Stimulated activated CD8-positive, alpha-beta memory T cell treated with anti-CD3 and anti-CD28 coated beads, Interleukin-7, amount 100 ng/mL, for 48 hours (primary cell): ENCODE measurements at regions not wholly inside any gene's neighbourhood (a gene's known extent, or its start where the extent isn't known, plus 50 kb on each side); places are given as distances from the start of the nearest gene placed in this dataset.

Source experiments
- DNase-seq, 2 donors: peaks; one replicate each; pipeline ENCODE4 v3.0.0-alpha.2; 2020; ENCODE audit warnings: low read depth in 1 of 2; ENCODE audit errors: extremely low read depth in 1 of 2

GRCh38 chr20:1720845-1721475, 63.4 kb upstream of the SIRPG start:
- DNase-seq: no peak

DNA sequence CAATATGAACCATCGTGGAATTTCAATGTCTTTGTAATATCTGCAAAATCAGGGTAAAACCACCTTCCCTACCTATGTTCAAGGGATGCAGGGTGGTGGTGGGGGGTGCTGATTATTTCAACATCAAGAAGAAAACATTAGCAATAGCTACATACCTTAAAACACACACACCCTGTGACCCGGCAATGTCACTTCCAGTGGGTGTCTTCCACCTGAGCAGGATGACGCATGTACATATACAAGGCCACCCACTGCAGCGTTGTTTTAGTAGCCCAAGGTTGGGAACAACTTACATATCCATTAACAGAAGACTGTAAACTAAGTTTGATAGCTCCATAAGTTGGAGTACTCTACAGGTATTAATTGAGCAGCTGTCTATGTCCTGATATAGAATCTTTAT, 62.6 kb upstream of the SIRPG start:
- no peak for DNase-seq

DNA sequence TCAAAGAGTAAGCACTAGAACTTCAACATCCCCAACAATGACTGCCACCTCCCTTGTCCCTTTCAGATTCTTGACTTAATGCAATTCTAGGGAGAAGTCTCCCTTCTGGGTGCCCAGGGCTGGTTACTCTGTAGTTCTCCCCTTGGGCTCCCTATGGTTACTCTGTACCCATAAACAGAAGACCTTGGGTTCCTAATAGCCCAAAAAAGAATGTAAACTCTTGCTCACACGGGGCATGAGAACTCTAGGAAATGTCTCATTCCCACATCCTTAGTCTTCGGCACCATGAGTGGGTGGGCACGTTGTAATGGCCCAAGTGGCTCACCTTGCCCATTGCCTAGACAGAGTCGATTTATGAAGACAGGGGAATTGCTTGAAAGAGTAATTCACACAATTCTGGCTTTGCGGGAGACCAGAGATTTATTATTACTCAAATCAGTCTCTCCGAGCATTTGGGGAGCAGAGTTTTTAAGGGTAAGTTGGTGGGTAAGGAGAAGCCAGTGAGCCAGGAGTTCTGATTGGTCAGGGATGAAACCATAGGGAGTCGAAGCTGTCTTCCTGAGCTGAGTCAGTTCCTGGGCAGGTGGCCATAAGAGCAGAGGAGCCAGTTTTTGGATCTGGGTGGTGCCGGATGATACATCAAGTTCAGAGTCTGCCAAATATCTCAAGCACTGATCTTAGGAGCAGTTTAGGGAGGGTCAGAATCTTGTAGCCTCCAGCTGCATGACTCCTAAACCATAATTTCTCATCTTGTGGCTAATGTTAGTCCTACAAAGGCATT, 61.2 kb upstream of the SIRPG start:
- no peak for DNase-seq

DNA sequence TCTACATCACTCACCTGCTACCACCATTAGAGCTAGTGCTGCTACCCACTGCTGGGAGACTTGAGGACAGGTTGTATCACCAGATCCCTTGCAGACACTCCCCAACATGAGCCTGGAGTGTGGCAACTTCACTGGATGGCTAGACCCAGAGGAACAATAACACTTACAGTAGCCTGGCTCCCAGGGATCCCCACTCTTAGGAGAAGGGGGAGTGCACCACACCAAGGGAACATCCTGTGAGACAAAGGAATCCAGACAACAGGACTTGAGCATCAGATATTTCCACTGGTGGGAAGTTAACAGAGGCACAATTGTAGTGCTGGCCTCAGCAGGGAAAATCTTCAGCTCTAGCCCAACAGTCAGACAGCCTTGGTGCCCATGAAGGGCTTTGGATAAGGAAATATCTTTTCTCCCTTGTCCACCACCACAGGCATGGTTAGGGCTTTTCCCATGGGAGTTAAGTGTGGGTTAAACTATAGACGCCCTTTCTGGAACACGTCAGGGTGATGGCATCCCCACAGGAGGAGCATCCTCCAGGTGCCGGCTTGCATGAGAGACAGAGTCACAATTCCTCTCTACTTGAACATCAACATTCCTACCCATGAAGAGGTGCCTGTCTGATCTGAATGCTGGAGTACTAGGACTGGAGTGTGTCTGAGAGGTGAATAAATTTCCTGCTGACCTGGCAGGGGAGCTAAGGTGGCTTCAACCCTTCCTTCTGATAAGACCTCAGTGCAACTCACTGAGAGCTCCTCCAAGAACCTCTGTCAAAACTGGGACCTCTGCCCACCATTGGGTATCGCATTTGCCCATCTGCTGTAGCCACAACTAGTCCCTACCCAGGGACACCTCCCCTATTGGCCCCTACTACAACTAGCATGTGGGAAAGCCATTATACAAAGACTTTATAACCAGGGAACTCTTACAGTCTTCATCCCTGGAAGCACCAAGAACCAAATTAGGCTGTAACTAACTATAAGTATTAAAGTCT, 55.4 kb upstream of the SIRPG start:
- no peak for DNase-seq

DNA sequence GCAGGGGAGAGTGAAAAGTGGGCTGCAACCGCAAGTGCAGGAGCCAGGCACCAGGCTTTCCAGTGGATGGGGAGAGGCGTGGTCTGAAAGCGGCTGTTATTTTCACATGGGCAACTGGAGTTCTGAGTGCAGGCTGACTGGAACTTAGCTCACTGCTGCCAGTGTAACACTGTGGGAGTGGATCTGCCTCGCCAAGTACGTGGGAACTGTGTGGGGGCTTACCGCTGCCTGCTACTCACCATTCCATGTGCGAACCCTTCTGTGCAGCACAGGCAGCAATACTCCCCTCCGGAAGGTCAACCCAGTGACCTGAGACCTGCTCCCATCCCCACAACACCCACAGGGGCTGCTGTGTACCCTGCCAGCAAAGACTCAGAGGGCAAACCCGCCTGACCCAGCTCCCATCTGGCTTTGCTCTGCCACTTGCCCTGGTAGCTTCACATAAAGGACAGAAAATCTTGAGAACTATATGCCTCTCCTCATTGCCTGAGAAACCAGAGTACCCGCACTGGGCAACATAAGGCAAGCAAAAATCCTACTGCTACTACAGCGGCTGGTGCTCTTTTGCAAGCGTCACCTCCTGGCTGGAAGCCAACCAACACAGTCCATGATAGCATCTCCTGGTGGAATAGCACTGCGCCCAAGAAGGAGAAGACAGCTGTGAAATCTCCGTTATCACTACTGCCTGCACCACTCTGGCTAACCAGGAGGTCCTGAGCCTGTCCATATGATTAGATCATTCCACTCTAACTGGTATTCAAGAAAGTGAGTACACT, 54.4 kb upstream of the SIRPG start:
- DNase-seq: no peak

- no peak for DNase-seq
These were observed 53.7 kb upstream of the SIRPG start for GRCh38 chr20:1711266-1711665.

GRCh38 chr20:1710484-1710883, 52.9 kb upstream of the SIRPG start:
- DNase-seq: no peak

GRCh38 chr20:1707588-1708449, 50.2 kb upstream of the SIRPG start:
- DNase-seq: no peak
